ENCODE measurements at regions not wholly inside any gene's neighbourhood (a gene's known extent, or its start where the extent isn't known, plus 50 kb on each side); places are given as distances from the start of the nearest gene placed in this dataset.

DNA sequence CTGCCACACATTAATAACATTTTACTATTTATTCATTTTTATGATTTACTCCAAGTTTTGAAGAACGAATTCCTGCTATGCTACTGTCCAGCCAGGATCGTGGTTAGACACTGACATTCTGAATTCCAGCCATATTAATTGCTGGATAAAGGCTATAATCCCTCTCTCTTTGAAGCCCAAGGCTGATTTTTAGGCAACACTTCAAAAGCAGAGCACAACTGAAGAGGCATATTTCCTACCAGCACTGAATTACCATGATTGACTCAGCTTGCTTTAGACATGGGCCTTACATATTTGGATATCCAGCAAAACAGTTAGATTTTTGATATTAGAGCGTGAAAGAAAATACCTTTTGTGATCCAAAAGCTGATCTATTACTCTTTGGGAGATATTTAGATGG, 205.0 kb downstream of the ZIC1 start (continued):
- TF ChIP-seq, protein P1, sequence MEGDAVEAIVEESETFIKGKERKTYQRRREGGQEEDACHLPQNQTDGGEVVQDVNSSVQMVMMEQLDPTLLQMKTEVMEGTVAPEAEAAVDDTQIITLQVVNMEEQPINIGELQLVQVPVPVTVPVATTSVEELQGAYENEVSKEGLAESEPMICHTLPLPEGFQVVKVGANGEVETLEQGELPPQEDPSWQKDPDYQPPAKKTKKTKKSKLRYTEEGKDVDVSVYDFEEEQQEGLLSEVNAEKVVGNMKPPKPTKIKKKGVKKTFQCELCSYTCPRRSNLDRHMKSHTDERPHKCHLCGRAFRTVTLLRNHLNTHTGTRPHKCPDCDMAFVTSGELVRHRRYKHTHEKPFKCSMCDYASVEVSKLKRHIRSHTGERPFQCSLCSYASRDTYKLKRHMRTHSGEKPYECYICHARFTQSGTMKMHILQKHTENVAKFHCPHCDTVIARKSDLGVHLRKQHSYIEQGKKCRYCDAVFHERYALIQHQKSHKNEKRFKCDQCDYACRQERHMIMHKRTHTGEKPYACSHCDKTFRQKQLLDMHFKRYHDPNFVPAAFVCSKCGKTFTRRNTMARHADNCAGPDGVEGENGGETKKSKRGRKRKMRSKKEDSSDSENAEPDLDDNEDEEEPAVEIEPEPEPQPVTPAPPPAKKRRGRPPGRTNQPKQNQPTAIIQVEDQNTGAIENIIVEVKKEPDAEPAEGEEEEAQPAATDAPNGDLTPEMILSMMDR (conservative IDR thresholded peaks at IDR 0.05; ENCODE audit: low read depth in 2 of 2) = no peak
- TF ChIP-seq, protein P2, sequence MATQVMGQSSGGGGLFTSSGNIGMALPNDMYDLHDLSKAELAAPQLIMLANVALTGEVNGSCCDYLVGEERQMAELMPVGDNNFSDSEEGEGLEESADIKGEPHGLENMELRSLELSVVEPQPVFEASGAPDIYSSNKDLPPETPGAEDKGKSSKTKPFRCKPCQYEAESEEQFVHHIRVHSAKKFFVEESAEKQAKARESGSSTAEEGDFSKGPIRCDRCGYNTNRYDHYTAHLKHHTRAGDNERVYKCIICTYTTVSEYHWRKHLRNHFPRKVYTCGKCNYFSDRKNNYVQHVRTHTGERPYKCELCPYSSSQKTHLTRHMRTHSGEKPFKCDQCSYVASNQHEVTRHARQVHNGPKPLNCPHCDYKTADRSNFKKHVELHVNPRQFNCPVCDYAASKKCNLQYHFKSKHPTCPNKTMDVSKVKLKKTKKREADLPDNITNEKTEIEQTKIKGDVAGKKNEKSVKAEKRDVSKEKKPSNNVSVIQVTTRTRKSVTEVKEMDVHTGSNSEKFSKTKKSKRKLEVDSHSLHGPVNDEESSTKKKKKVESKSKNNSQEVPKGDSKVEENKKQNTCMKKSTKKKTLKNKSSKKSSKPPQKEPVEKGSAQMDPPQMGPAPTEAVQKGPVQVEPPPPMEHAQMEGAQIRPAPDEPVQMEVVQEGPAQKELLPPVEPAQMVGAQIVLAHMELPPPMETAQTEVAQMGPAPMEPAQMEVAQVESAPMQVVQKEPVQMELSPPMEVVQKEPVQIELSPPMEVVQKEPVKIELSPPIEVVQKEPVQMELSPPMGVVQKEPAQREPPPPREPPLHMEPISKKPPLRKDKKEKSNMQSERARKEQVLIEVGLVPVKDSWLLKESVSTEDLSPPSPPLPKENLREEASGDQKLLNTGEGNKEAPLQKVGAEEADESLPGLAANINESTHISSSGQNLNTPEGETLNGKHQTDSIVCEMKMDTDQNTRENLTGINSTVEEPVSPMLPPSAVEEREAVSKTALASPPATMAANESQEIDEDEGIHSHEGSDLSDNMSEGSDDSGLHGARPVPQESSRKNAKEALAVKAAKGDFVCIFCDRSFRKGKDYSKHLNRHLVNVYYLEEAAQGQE (IDR thresholded peaks at IDR 0.05; ENCODE audit: unreplicated experiment) = no peak
- no peak for TF ChIP-seq POLR2AphosphoS5 (IDR thresholded peaks at IDR 0.05; ENCODE audit: low read depth)

DNA sequence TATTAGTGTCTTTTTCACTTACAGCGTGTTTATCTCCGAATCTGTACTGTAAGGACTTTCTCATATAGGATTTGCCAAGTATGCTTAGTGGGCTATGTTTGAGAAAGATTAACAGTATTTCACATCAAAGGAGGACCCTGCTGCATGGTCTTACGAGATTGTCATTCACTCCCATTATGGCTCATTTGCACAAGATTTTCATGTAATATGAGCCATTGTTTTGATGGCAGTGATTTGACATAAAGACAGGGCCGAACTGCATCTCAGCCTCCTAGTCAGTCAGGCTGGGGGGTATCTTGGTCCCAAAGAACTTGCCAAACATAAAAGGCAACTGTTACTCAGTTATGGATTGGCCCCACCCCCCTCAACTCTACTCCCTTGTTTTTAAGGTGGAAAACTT, 205.9 kb downstream of the ZIC1 start:
- peaks cover 15% of the 10 kb centered on the region for H3K4me1 ChIP-seq (ENCODE audit: insufficient read depth)
- H3K27me3 ChIP-seq (ENCODE audit: insufficient read depth) = no peaks in the 10 kb centered on the region
- no peaks in the 10 kb centered on the region for H3K36me3 ChIP-seq (ENCODE audit: insufficient read depth)
- H3K27ac ChIP-seq (ENCODE audit: low read depth) = no peak overlapping the region
- H3K36me3 Mint-ChIP-seq (ENCODE audit: low read depth) = no peaks in the 10 kb centered on the region
- no peak overlapping the region for H3K4me3 ChIP-seq
- no peak overlapping the region for H3K27ac Mint-ChIP-seq
- no peaks in the 10 kb centered on the region for H3F3A ChIP-seq (replicated peaks; ENCODE audit: low read depth)
- H3K9me3 Mint-ChIP-seq = no peaks in the 10 kb centered on the region
- no peaks in the 10 kb centered on the region for H3K79me2 ChIP-seq (replicated peaks; ENCODE audit: insufficient read depth)
- H2AFZ ChIP-seq = no peak overlapping the region
- no peaks in the 10 kb centered on the region for H3K27me3 Mint-ChIP-seq (ENCODE audit: insufficient read depth, low read depth, poor library complexity)
- peaks cover 21% of the 10 kb centered on the region for H3K4me1 Mint-ChIP-seq
- no peak overlapping the region for H3K4me2 ChIP-seq
- H3K4me3 Mint-ChIP-seq = no peak overlapping the region
- ATAC-seq (no peak), DNase-seq (ENCODE audit: low spot score) (no peak)
- H3K9me2 ChIP-seq (ENCODE audit: insufficient read depth) = no peaks in the 10 kb centered on the region
- no peaks in the 10 kb centered on the region for H4K20me1 ChIP-seq (replicated peaks; ENCODE audit: insufficient read depth)
- TF ChIP-seq ZNF114 (CRISPR knock-in tag; IDR thresholded peaks at IDR 0.05) (no peak), NANOG (IDR thresholded peaks at IDR 0.05; ENCODE audit: borderline replicate concordance) (no peak), EZH2phosphoT487 (IDR thresholded peaks at IDR 0.05; ENCODE audit: unreplicated experiment) (no peak), POLR2AphosphoS5 (IDR thresholded peaks at IDR 0.05; ENCODE audit: low read depth) (no peak), STAT1 (IDR thresholded peaks at IDR 0.05; ENCODE audit: unreplicated experiment) (no peak), JUNB (IDR thresholded peaks at IDR 0.05; ENCODE audit: unreplicated experiment) (no peak)
- TF ChIP-seq, protein P3, sequence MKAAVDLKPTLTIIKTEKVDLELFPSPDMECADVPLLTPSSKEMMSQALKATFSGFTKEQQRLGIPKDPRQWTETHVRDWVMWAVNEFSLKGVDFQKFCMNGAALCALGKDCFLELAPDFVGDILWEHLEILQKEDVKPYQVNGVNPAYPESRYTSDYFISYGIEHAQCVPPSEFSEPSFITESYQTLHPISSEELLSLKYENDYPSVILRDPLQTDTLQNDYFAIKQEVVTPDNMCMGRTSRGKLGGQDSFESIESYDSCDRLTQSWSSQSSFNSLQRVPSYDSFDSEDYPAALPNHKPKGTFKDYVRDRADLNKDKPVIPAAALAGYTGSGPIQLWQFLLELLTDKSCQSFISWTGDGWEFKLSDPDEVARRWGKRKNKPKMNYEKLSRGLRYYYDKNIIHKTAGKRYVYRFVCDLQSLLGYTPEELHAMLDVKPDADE (IDR thresholded peaks at IDR 0.05) = no peak
- TF ChIP-seq, protein P4, sequence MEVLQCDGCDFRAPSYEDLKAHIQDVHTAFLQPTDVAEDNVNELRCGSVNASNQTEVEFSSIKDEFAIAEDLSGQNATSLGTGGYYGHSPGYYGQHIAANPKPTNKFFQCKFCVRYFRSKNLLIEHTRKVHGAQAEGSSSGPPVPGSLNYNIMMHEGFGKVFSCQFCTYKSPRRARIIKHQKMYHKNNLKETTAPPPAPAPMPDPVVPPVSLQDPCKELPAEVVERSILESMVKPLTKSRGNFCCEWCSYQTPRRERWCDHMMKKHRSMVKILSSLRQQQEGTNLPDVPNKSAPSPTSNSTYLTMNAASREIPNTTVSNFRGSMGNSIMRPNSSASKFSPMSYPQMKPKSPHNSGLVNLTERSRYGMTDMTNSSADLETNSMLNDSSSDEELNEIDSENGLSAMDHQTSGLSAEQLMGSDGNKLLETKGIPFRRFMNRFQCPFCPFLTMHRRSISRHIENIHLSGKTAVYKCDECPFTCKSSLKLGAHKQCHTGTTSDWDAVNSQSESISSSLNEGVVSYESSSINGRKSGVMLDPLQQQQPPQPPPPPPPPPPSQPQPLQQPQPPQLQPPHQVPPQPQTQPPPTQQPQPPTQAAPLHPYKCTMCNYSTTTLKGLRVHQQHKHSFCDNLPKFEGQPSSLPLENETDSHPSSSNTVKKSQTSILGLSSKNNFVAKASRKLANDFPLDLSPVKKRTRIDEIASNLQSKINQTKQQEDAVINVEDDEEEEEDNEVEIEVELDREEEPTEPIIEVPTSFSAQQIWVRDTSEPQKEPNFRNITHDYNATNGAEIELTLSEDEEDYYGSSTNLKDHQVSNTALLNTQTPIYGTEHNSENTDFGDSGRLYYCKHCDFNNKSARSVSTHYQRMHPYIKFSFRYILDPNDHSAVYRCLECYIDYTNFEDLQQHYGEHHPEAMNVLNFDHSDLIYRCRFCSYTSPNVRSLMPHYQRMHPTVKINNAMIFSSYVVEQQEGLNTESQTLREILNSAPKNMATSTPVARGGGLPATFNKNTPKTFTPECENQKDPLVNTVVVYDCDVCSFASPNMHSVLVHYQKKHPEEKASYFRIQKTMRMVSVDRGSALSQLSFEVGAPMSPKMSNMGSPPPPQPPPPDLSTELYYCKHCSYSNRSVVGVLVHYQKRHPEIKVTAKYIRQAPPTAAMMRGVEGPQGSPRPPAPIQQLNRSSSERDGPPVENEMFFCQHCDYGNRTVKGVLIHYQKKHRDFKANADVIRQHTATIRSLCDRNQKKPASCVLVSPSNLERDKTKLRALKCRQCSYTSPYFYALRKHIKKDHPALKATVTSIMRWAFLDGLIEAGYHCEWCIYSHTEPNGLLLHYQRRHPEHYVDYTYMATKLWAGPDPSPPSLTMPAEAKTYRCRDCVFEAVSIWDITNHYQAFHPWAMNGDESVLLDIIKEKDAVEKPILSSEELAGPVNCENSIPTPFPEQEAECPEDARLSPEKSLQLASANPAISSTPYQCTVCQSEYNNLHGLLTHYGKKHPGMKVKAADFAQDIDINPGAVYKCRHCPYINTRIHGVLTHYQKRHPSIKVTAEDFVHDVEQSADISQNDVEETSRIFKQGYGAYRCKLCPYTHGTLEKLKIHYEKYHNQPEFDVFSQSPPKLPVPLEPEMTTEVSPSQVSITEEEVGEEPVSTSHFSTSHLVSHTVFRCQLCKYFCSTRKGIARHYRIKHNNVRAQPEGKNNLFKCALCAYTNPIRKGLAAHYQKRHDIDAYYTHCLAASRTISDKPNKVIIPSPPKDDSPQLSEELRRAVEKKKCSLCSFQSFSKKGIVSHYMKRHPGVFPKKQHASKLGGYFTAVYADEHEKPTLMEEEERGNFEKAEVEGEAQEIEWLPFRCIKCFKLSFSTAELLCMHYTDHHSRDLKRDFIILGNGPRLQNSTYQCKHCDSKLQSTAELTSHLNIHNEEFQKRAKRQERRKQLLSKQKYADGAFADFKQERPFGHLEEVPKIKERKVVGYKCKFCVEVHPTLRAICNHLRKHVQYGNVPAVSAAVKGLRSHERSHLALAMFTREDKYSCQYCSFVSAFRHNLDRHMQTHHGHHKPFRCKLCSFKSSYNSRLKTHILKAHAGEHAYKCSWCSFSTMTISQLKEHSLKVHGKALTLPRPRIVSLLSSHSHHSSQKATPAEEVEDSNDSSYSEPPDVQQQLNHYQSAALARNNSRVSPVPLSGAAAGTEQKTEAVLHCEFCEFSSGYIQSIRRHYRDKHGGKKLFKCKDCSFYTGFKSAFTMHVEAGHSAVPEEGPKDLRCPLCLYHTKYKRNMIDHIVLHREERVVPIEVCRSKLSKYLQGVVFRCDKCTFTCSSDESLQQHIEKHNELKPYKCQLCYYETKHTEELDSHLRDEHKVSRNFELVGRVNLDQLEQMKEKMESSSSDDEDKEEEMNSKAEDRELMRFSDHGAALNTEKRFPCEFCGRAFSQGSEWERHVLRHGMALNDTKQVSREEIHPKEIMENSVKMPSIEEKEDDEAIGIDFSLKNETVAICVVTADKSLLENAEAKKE (CRISPR knock-in tag; IDR thresholded peaks at IDR 0.05) = no peak

Measured in GM23338 (cell line).